GM19025 (cell line): ENCODE measurements at regions not wholly inside any gene's neighbourhood (a gene's known extent, or its start where the extent isn't known, plus 50 kb on each side); places are given as distances from the start of the nearest gene placed in this dataset.

ENCODE experiments used
- ATAC-seq: cut with Tn5 transposase; IDR thresholded peaks from one replicate; pipeline ENCODE4 v1.9.1; 2021; ENCODE audit warnings: mild to moderate bottlenecking, low read depth, moderate library complexity; ENCODE audit not compliant: unreplicated experiment

DNA sequence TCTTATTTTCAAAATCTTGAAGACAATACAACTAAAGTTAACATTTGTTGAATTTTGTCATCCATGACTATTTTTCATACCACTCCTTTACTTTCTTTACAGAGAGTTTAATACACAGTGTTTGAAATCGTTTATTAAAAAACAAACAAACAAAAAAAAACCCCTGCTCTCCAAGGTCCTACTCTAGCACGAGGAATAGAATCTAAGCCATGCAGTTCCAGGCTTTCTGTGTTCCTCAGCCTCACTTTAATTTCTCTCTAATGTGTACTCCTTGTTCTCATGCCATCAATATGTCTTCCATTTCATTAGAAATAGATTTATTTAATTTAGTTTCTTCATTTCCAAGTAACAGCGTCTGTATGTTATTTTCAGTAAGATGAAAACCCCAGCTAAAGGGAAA lies 381.2 kb upstream of the MC4R start:
- ATAC-seq = no peak

- no peak for ATAC-seq
These were observed 381.9 kb upstream of the MC4R start for GRCh38 chr18:60754413-60755009.

DNA sequence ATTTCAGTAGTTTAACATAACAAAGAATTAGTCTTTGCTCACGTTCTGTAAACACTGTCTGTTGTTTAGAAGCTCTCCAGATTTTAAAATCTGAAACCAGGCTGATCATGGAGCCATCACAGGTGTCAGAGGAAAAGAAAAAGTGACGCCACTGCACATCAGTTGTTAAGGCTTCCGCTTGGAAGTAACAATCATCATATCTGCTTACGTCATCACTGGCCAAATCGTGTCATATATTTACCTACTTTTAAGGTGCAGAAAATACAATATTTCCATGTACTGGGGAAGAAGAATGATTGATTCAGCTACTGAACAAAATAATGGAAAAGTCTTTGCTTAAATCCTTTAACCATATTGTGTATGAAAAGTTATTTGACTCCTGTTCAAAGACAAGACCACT lies 382.6 kb upstream of the MC4R start:
- ATAC-seq = no peak

DNA sequence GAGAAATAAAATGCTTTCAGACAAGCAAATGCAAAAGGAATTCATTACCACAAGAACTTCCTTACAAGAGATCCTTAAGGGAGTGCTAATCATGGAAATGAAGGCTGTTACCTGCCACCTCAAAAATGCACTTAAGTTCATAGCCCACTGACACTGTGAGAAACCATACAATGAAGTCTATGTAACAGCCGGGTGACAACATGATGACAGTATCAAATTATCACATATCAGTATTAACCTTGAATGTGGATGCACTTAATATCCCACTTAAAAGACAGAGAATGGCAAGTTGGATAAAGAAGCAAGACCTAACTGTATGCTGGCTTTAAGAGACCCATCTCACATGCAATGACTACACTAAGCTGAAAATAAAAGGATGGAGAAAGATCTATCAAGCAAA lies 403.4 kb upstream of the MC4R start:
- no peak for ATAC-seq

DNA sequence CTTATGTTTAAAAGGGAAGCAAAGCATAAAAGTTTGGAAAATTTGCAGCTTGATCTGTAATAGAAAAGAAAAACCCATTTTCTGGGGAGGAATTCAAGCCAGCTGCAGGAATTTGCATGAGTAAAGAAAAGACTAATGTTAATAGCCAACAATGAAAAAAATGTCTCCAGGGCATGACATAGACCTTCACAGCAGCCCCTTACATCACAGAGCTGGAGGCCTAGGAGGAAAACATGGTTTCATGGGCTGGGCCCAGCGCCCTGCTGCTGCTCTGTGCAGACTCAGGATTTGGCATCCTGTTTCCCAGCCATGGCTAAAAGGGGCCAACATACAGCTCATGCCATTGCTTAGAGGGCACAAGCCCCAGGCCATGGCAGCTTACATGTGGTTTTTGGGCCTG lies 411.6 kb upstream of the MC4R start:
- ATAC-seq = no peak

DNA sequence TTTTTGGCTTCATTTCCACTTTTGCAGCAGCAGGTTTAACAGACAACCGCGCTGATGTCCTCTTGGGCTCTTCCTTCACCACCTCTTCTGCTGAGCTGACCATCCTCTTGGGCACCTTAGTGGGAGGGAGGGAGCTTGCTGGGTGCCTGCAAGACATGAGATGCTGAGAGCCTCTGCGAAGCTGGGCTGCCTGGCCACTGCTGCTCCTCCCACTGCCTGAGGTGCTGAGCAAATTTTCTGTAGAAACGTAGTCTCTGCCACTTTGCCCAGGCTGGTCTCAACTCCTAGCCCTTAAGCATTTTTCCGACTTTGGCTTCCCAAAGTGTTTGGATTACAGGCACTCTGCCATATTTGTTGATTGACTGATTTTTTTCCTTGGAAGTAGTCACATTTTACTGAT lies 422.2 kb upstream of the MC4R start:
- no peak for ATAC-seq

- ATAC-seq = no peak
These were observed 431.8 kb upstream of the MC4R start for GRCh38 chr18:60804415-60804814.

- no peak for ATAC-seq
These were observed 437.4 kb upstream of the MC4R start for GRCh38 chr18:60809937-60810336.

DNA sequence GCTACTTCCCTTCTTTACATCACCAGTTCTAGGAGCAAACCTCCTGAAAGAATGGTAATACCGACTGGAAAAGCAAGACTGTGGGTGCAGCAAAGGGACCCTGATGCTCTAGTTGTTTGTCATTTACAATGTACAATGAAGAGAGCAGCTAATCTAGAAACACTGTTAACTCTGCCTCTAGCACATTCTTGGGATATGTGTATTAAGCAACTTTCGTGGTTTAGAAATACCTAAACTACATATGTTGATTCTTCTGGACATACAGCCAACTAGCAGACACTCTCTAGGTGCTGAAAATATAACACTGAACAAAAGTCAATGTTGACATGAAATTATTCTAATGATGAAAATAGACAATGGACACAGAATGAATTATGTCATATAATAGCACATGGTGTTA lies 440.3 kb upstream of the MC4R start:
- no peak for ATAC-seq

DNA sequence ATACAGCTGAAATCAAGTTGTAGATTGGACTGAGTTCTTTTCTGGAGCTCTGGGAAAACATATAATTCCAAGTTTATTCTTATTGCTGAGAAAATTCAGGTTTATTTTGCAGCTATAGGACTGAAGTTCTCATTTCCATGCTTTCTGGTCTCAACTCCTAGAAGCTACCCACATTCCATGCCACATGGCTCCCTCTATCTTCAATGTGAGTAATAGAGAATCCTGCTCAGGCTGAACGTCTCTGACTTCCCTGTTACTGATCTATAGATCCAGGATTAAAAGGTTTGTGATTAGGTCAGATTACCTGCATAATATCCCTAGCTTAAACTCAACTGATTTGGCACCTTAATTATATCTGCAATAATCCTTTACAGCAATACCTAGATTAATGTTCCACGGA lies 453.8 kb upstream of the MC4R start:
- ATAC-seq = no peak

DNA sequence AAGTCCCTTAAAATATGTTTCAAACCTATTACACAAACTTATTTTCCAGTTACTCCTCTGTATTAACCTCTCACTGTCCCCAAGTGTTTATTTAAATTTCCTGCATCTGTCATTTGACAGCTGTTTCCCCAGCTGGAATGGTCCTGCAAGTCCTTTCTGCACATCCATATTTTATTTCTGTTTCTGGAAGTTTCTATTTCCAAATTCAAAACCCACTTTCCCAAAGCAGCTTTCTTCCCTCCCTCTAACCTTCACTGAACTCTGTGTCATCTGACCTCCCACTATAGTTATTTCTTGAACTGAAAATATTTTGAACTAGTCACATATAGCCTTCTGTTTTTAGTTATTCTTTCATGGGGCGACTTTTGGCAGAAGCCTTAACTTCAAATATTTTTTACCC lies 459.4 kb upstream of the MC4R start:
- no peak for ATAC-seq

GRCh38 chr18:60838677-60839076 lies 466.1 kb upstream of the MC4R start:
- no peak for ATAC-seq

DNA sequence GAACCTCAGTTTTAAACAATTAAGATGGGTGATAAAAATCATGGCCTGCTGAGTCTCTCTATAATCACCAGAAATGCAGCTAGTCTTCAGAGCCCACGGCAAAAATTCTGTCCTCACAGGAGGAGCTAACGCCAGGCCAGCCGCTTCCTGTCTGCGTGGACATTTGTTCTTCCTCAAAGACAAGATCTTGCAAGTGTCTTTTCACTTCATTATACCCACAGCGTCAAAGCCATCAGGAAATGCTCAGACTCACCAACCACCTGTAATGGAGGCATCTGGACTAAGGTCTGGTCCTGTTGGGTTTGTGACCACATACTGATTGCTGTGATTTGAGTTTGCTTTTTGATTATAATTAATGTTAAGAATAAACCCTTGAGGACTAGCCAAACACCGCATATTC lies 473.8 kb upstream of the MC4R start:
- ATAC-seq = no peak

DNA sequence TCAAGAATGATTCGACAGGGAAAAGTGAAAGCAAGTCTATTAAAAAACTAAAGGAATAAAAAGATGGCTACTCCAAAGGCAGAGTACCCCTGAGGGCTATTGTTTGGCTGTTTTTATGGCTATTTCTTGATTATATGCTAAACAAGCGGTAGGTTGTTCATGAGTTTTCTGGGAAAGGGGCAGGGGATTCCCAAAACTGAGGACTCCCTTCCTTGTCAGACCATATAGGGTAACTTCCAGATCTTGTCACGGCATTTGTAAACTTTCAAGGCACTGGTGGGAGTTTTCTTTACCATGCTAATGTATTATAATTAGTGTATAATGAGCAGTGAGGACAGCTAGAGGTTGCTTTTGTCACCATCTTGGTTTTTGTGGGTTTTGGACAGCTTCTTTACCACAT lies 474.9 kb upstream of the MC4R start:
- ATAC-seq = no peak

GRCh38 chr18:60861575-60861974 lies 471.7 kb upstream of the CDH20 start:
- no peak for ATAC-seq

DNA sequence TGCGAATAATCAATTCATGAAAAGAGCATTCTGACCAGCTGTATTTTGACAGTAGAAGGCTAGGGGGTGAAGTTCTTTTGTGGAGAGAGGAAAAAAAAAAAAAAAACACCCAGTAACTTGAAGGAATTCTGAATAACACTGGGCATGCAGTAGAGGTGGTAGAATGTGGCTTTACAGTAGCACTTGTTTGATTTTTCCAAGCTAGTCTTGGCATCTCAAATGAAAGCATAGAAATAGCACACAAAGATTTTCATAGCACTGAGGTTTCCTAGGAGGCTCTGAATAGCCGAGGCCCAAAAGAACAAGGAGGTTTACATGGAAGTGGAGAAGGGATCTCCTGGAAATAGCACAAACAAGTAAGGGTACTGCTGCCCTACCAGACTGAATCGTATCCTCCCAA lies 470.2 kb upstream of the CDH20 start:
- ATAC-seq = no peak

DNA sequence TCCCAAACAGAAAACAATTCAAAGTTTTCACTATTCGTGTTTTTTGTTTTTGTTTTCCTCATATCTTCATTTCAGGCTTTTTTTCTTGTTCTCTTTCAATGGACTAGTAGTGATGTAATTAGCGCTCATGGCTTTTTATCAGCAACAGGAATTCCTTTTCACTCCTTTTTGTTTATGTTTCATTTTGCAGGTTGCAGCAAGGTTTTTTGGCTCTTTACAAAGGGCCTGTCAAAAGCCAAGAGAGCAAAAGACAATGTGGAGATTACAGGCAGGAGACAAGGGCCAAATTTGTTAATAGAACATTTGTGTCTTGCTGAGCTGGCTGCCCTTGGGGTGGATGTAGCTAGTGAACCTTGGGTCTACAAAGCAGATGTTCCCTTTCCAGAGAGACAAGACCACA lies 467.4 kb upstream of the CDH20 start:
- ATAC-seq = no peak

DNA sequence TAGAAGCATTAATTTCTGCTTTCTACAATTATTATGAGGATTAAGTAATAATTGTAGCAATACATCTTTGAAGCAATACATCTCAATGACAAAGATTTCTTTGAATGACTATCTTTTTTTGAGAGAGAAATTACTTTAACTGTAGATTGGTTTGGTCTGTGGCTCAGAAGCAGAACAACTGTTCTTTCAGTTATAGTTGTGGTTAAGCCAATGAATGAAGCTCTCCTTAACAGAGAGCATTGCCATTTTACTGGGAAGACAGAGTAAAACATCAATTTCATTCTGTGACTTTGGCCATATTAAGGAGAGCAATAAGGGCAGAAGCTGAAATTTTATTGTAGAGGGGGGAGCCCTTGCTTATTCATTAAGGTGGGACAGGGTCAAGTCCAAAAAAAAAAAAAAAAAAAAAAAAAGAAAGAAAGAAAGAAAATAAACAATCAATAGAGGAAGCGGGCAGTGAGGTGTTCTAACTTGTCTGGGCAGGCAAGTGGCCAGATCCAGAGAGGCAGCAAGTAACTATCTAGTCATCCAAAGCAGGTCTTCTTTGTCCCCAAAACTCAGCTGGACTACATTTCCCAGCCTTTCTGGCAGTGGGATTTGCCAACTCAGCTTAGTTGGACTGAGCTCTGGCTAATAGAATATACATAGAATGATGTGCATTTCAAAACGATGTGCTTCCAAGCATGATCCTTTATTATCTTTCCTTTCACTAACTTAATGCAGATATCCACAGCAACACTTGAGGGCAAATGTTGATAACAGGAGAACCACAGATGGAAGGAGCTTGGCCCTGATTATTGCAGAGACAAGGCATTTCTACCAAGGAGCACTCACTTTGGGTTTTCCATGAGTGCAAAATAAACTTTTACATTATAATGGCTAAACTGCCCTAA lies 462.7 kb upstream of the CDH20 start:
- no peak for ATAC-seq

DNA sequence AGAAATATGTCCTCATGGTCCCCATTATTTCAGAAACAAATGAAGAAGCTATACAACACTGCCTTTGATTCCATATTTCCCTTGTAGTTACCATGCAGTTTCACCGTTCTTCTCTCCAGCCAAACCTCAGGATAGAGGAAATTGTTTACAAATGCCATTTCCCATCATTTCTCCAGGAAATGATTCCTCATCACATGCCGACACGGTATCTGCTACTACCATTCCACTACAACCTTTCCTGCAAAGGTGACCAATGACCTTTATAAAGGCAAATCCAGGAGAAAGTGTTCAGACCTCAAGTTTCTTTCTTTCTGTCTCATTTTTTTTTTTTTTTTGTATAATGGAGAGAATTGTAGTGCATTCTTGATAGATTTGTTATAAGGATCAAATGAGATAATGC lies 460.8 kb upstream of the CDH20 start:
- ATAC-seq = no peak

DNA sequence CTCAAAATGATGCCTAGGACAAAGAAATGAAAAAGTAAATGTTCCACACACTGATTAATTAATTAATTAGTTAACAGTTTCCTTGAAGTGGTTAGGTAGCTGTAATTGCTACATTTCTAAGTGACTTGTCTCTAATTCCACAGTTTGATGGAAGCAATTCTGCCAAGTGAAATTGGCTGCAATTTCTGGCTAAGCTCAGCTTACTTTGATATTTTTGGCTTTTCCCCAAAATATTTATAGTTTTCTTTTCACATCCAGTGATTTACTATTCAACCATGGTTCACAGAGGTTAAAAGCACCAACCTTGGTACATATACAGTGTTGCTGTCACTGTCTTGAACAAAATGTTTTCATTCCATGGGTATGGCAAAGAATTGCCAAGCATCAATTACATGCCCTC lies 459.5 kb upstream of the CDH20 start:
- no peak for ATAC-seq

- ATAC-seq = no peak
These were observed 457.2 kb upstream of the CDH20 start for GRCh38 chr18:60875957-60876507.

GRCh38 chr18:60880184-60880583 lies 453.0 kb upstream of the CDH20 start:
- ATAC-seq = no peak
